ENCODE measurements at regions not wholly inside any gene's neighbourhood (a gene's known extent, or its start where the extent isn't known, plus 50 kb on each side); places are given as distances from the start of the nearest gene placed in this dataset.

- DNase-seq (ENCODE audit: low read depth), result no peak
- TF ChIP-seq CTCF (IDR thresholded peaks at IDR 0.05; ENCODE audit: low read depth, low read length) (no peak), MYC (IDR thresholded peaks at IDR 0.05; ENCODE audit: low read depth, low read length) (no peak)
- TF ChIP-seq, protein P1, sequence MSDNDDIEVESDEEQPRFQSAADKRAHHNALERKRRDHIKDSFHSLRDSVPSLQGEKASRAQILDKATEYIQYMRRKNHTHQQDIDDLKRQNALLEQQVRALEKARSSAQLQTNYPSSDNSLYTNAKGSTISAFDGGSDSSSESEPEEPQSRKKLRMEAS (IDR thresholded peaks at IDR 0.05; ENCODE audit: low read depth, low read length), result no peak
- no peak overlapping the region for H3K4me3 ChIP-seq (ENCODE audit: low read depth, low read length)
Observed at GRCh38 chr11:30089921-30090320, 73.1 kb upstream of the KCNA4 start.

DNA sequence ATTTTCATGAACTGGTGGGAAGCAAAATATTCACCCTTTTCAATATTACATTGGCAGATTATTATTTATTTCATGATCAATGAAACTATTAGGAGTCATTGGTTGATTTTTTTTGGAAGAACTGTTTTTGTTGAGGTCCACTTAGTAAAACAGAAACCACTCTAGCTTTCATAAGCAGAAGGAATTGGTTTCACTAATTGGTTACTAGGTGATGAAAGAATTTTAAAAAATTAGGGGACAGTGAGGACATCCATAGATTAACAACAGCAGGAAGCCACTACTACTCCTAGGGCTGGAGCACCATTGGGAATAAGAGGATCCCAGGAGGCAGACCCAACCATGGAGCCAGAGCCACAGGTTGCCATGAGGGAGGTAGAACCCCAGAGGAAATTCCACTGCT lies 74.4 kb upstream of the KCNA4 start:
- no peak for DNase-seq (ENCODE audit: low read depth)
- no peak overlapping the region for H3K4me3 ChIP-seq (ENCODE audit: low read depth, low read length)
- TF ChIP-seq CTCF (IDR thresholded peaks at IDR 0.05; ENCODE audit: low read depth, low read length), result no peak
- TF ChIP-seq POLR2A (IDR thresholded peaks at IDR 0.05; ENCODE audit: extremely low read depth, insufficient read length), result no peak
- TF ChIP-seq MYC (IDR thresholded peaks at IDR 0.05; ENCODE audit: low read depth, low read length), result no peak
- TF ChIP-seq, protein P1 (IDR thresholded peaks at IDR 0.05; ENCODE audit: low read depth, low read length), result no peak

DNA sequence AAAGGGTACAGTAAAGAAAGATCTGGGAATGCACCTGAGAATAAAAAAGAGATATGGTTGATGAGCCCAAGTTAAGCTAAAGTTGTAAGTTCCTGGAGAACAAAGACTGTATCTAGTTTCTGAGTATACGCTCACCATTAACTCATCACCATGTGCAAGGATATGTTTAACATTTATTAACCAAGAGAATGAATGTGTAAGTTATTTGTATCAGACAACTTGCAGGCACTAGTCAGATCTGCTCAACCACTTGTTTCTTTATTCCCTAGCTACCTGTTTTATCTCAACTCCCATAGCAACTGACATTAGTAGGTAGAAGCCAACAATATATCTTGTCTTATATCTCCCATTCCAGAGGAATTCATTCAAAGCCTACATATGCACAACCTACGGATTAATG lies 74.9 kb upstream of the KCNA4 start:
- no peak overlapping the region for H3K4me3 ChIP-seq (ENCODE audit: low read depth, low read length)
- DNase-seq (ENCODE audit: low read depth), result no peak
- TF ChIP-seq CTCF (IDR thresholded peaks at IDR 0.05; ENCODE audit: low read depth, low read length) (no peak), MYC (IDR thresholded peaks at IDR 0.05; ENCODE audit: low read depth, low read length) (no peak), POLR2A (IDR thresholded peaks at IDR 0.05; ENCODE audit: extremely low read depth, insufficient read length) (no peak)
- TF ChIP-seq, protein P1 (IDR thresholded peaks at IDR 0.05; ENCODE audit: low read depth, low read length), result no peak

DNA sequence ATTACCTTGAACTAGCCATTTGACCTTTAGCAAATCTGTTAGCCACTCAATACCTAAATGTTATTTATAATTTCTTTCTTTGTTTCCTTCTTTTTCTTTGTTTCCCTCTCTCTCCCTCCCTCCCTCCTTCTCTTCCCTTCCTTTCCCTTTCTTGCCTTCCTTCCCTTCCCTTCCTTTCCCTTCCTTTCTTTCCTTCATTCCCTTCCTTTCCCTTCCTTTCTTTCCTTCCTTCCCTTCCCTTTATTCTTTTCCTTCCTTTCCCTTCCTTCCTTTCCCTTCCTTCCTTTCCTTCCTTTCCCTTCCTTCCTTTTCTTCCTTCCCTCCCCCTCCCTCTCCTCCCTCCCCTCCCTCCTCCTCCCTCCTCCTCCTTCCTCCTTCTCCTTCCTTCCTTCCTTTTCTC lies 75.7 kb upstream of the KCNA4 start:
- no peak for DNase-seq (ENCODE audit: low read depth)
- no peak overlapping the region for H3K4me3 ChIP-seq (ENCODE audit: low read depth, low read length)
- TF ChIP-seq, protein P1 (IDR thresholded peaks at IDR 0.05; ENCODE audit: low read depth, low read length), result no peak
- TF ChIP-seq MYC (IDR thresholded peaks at IDR 0.05; ENCODE audit: low read depth, low read length), result no peak
- TF ChIP-seq CTCF (IDR thresholded peaks at IDR 0.05; ENCODE audit: low read depth, low read length), result no peak
- TF ChIP-seq POLR2A (IDR thresholded peaks at IDR 0.05; ENCODE audit: extremely low read depth, insufficient read length), result no peak

DNA sequence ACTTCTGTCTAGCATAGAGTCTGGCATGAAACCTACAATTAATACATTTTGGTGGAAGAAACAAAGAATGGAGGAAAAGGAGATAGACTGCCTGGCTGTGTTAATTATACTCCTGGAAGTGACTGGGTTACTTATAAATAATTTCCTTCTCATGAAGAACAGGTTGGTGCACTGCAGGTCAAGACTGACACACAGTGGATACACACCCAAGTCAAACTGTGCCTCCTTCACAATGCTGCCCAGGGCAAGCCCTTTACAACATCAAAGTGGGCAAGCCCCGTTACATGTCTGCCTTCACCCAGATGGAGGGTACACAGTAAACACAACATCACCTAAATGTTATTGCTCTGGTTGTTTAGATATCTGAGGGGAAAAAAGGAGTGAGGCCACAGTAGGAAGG lies 83.7 kb upstream of the KCNA4 start:
- DNase-seq (ENCODE audit: low read depth), result no peak
- H3K4me3 ChIP-seq (ENCODE audit: low read depth, low read length), result no peak overlapping the region
- no peak for TF ChIP-seq CTCF (IDR thresholded peaks at IDR 0.05; ENCODE audit: low read depth, low read length)
- TF ChIP-seq POLR2A (IDR thresholded peaks at IDR 0.05; ENCODE audit: extremely low read depth, insufficient read length), result no peak
- TF ChIP-seq, protein P1 (IDR thresholded peaks at IDR 0.05; ENCODE audit: low read depth, low read length), result no peak
- TF ChIP-seq MYC (IDR thresholded peaks at IDR 0.05; ENCODE audit: low read depth, low read length), result no peak
